Gastroesophageal sphincter (tissue), 4 donors: ENCODE measurements at regions not wholly inside any gene's neighbourhood (a gene's known extent, or its start where the extent isn't known, plus 50 kb on each side); places are given as distances from the start of the nearest gene placed in this dataset.

Experiments
- ATAC-seq: fragments of 150-250 bp; one replicate; pipeline ENCODE4 v1.9.1; 2016; ENCODE audit warnings: mild to moderate bottlenecking, moderate library complexity
- H3K27ac ChIP-seq, 4 donors: fragments of 200-600 bp; sonication (generic) in 3 of 4; 1 replicate in 3 of 4; 2 replicates in 1 of 4; pipeline ENCODE4 v1.5.1; 2016 to 2019
- H3K27me3 ChIP-seq: fragments of 200-600 bp; sonication (generic); one replicate; pipeline ENCODE4 v1.5.1; 2019
- H3K36me3 ChIP-seq, 2 donors: fragments of 200-600 bp; sonication (generic); one replicate each; pipeline ENCODE4 v1.5.1; 2019; ENCODE audit warnings: control low read depth in 1 of 2
- H3K4me1 ChIP-seq, 3 donors: fragments of 200-600 bp; sonication (generic); 1 replicate in 2 of 3; 2 replicates in 1 of 3; pipeline ENCODE4 v1.5.1; 2016 to 2019; ENCODE audit warnings: control low read depth in 2 of 3
- H3K4me3 ChIP-seq, 2 donors: fragments of 200-600 bp; sonication (generic); one replicate each; pipeline ENCODE4 v1.5.1; 2019; ENCODE audit warnings: mild to moderate bottlenecking in 1 of 2, moderate library complexity in 1 of 2
- H3K9me3 ChIP-seq, 3 donors: fragments of 200-600 bp; sonication (generic); one replicate each; pipeline ENCODE4 v1.5.1; 2017 to 2019; ENCODE audit warnings: control low read depth in 2 of 3
- EP300 ChIP-seq: sonication (generic); formaldehyde crosslinking; IDR thresholded peaks from one replicate; pipeline ENCODE4 v1.6.1; 2017; ENCODE audit warnings: antibody characterized with exemption, mild to moderate bottlenecking
- POLR2A ChIP-seq, 2 donors: fragments of 450-650 bp; IDR thresholded peaks; one replicate each; pipeline ENCODE4 v1.6.1; 2017; ENCODE audit warnings: antibody characterized with exemption in 2 of 2, mild to moderate bottlenecking in 2 of 2, moderate library complexity in 1 of 2
- POLR2AphosphoS5 ChIP-seq: sonication (generic); formaldehyde crosslinking; IDR thresholded peaks from one replicate; pipeline ENCODE4 v1.6.1; 2017; ENCODE audit warnings: antibody characterized with exemption
- WGBS, 2 donors: methylation state at CpG; one replicate each; pipeline ENCODE4 v1.1.5; 2018; ENCODE audit warnings: low coverage in 1 of 2; 5-methylcytosine and 5-hydroxymethylcytosine counted together
- TF ChIP-seq, protein P1 (sequence below), 4 experiments: fragments of 200-600 bp in 2 of 4; fragments of 450-650 bp in 2 of 4; sonication (generic) in 1 of 4; IDR thresholded peaks; one replicate each; pipeline ENCODE4 v1.5.1; 2017 to 2019; ENCODE audit warnings: antibody characterized with exemption in 4 of 4, mild to moderate bottlenecking in 2 of 4, moderate library complexity in 2 of 4

DNA sequence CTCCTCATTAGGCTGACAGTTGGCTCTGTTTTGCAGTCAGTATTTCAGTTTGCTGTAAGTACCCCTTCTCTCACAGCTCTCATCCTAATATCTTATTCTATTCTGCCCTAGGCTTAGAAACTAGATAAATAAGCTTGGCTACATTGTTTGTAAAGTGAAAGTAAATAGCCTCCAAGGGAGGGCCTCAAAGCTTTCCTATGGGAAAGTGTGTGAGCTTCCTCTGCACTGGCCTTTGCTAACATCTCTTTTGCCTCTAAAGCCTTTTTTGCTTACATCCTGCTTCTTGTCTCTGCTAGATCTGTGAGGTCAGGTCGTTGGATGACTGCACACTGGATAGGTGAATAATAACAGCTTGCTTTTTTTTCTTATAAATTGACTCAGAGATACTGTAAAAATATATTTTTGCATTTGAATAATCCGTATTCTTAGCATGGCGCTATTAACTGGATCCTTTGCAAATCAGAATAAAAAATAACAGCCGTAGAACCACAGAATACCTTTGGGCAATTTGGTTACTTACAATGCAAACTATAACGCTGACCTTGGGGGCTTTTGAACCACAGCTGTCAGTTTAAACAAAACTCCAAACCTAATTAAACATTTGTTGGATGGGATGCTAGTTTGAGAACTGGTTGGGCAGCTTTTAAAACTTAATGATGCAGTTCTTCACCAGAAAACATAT is 55.1 kb downstream of the TTC6 start:
- Histone ChIP-seq H3K36me3 (no peaks in the 10 kb centered on the region), H3K9me3 (no peaks in the 10 kb centered on the region), H3K27me3 (peaks cover 6% of the 10 kb centered on the region), H3K4me1 (no peaks in the 10 kb centered on the region), H3K27ac (no peak overlapping the region), H3K4me3 (no peak overlapping the region)
- no peak for ATAC-seq
- TF ChIP-seq EP300 (no peak), POLR2A (IDR thresholded peaks at IDR 0.05) (no peak), POLR2AphosphoS5 (no peak)
- TF ChIP-seq, protein P1, sequence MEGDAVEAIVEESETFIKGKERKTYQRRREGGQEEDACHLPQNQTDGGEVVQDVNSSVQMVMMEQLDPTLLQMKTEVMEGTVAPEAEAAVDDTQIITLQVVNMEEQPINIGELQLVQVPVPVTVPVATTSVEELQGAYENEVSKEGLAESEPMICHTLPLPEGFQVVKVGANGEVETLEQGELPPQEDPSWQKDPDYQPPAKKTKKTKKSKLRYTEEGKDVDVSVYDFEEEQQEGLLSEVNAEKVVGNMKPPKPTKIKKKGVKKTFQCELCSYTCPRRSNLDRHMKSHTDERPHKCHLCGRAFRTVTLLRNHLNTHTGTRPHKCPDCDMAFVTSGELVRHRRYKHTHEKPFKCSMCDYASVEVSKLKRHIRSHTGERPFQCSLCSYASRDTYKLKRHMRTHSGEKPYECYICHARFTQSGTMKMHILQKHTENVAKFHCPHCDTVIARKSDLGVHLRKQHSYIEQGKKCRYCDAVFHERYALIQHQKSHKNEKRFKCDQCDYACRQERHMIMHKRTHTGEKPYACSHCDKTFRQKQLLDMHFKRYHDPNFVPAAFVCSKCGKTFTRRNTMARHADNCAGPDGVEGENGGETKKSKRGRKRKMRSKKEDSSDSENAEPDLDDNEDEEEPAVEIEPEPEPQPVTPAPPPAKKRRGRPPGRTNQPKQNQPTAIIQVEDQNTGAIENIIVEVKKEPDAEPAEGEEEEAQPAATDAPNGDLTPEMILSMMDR (IDR thresholded peaks at IDR 0.05), result no peak
- WGBS, 2 donors, result 47 to 61% methylated on average over 4 to 5 of the region's 5 CpGs

DNA sequence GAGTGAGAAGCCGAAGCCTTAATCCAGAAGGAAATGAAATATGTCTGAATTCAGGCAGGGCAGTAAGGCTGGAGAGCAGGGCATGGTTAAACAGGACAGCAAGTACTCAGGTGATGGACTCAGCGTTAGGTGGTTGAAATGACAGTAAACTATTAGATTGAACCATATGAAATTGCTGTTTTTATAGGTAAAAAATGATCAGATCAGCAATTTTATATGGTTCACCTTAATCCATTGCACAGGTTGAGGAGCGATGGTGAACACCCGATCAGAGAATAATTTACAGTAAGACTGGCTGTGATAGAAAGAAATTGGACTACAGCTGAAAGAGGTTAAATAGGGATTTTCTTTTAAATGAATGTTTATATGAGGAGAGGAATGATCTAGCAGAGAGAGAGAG is 56.6 kb downstream of the TTC6 start:
- Histone ChIP-seq H3K4me1 (no peaks in the 10 kb centered on the region), H3K4me3 (no peak overlapping the region), H3K27me3 (peaks cover 6% of the 10 kb centered on the region), H3K9me3 (no peaks in the 10 kb centered on the region), H3K27ac (no peak overlapping the region), H3K36me3 (no peaks in the 10 kb centered on the region)
- TF ChIP-seq POLR2A (IDR thresholded peaks at IDR 0.05), result no peak
- TF ChIP-seq, protein P1 (IDR thresholded peaks at IDR 0.05), result no peak
- TF ChIP-seq POLR2AphosphoS5, result no peak
- no peak for TF ChIP-seq EP300
- ATAC-seq, result no peak
- 86 to 88% methylated on average over 4 of the region's 4 CpGs for WGBS, 2 donors

DNA sequence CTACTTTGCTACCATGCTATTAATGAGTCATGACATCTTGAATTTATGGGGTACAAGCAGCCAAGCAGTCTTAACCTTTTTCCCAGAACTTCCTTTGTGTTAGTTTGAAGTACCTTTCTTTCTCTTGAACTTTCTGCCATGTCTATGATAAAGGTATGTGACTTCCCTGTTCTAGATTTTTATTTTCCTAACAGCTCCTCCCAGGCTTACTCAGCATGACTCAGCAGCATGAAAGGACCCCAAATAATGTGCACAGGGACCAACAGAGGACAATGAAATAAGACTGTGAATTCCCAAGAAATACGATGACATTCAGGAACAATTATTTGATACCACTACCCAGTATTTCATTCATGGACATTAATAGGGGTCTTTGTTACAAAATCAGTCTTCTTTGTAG is 60.0 kb downstream of the TTC6 start:
- peaks cover 6% of the 10 kb centered on the region for H3K27me3 ChIP-seq
- no peaks in the 10 kb centered on the region for H3K36me3 ChIP-seq
- no peaks in the 10 kb centered on the region for H3K4me1 ChIP-seq
- ATAC-seq, result no peak
- H3K9me3 ChIP-seq, result peaks cover 0 to 10% (median 0%) of the 10 kb centered on the region in 3 donors
- 88 to 100% methylated on average over 1 of the region's 1 CpG for WGBS, 2 donors
- H3K27ac ChIP-seq, result no peak overlapping the region
- TF ChIP-seq EP300 (no peak), POLR2AphosphoS5 (no peak), POLR2A (IDR thresholded peaks at IDR 0.05) (no peak)
- TF ChIP-seq, protein P1 (IDR thresholded peaks at IDR 0.05), result no peak
- no peak overlapping the region for H3K4me3 ChIP-seq

DNA sequence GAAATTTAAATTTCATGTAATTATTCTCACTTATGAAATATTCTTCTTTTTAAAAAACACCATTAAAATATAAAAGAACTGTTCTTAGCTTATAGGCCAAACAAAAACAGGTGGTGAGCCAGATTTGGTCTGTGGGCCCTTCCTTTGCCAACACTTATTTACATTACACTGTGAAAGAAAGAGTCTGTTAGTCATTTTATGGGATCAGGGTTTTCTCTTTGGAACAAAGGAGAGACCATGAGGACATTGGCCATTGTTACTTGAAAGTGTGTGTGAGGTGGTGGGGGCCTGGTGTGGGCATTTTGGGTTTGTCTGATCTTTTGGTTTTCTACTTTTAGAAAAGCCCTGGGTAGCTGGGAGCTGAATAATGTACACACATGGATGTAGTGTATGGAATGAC is 62.7 kb downstream of the TTC6 start:
- TF ChIP-seq EP300 (no peak), POLR2A (IDR thresholded peaks at IDR 0.05) (no peak), POLR2AphosphoS5 (no peak)
- TF ChIP-seq, protein P1 (IDR thresholded peaks at IDR 0.05), result no peak
- Histone ChIP-seq H3K27me3 (no peaks in the 10 kb centered on the region), H3K36me3 (no peaks in the 10 kb centered on the region), H3K27ac (no peak overlapping the region), H3K9me3 (peaks cover 0 to 36% (median 0%) of the 10 kb centered on the region in 3 donors), H3K4me3 (no peak overlapping the region), H3K4me1 (no peaks in the 10 kb centered on the region)
- no peak for ATAC-seq

DNA sequence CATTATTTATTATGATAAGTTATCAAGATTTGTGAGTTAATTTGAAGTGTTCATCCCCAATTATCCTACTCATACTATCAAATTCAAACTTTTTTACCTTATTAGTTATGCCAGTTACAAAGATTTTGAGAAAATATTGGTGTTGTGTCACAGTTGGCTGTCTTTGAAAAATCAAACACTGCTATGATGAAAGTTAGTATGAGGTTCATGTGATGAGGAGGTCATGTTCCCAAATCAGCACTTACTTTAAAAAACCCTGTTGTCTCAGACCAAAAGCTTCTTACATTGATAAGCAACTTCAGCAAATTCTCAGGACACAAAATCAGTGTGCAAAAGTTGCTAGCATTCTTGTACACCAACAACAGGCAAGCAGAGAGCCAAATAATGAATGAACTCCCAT is 68.1 kb downstream of the TTC6 start:
- TF ChIP-seq EP300 (no peak), POLR2AphosphoS5 (no peak), POLR2A (IDR thresholded peaks at IDR 0.05) (no peak)
- TF ChIP-seq, protein P1 (IDR thresholded peaks at IDR 0.05), result no peak
- ATAC-seq, result no peak
- H3K4me1 ChIP-seq, result no peaks in the 10 kb centered on the region
- H3K36me3 ChIP-seq, result no peaks in the 10 kb centered on the region
- H3K27me3 ChIP-seq, result no peaks in the 10 kb centered on the region
- H3K9me3 ChIP-seq, result peaks cover 0 to 40% (median 0%) of the 10 kb centered on the region in 3 donors
- H3K27ac ChIP-seq, result no peak overlapping the region
- no peak overlapping the region for H3K4me3 ChIP-seq
